ENCODE measurements at regions not wholly inside any gene's neighbourhood (a gene's known extent, or its start where the extent isn't known, plus 50 kb on each side); places are given as distances from the start of the nearest gene placed in this dataset.
"Not testable (repeated sequence)": the region's sequence is repeated elsewhere in the genome, so short reads cannot be mapped to it uniquely, and the experiment has no call there.

DNA sequence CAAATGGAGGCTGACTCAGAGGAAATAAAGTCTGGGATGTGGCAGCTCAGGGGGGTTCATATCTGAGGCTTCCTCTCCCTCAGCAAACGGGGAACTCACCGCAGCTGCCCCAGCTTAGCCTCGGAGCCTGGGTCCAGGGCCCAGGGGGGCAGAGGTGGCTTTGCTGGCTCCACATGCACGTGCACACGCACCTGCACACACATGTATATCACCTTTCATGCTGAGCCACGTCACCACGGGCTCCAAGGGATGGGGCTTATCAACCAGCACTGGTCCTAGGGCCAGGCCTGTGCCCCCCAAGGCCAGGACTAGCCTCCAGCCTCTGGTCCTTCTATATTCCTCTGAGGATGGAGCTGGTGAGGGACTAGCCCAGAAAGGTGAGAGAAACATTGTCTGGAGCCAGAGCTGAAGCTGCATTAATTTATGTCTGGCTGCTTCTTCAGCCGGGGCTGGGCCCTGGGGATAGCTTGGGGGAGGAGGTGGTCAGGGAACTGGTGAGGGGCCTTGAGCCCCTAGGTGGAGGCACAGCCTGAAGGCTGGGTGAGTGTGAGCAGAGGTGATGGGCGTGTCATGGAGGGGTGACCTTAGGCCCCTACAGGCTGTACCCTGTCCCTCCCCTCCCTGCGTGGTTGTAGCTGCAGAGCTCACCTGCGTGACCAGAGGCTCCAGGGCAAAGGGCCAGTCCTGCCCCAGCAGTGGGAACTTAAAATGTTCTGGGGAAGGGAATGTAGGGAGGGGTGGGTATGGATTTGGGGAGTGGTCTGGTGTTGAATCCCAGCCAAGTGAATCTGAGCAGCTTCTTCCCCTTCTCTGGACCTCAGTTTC is 520.8 kb downstream of the PTPRU start:
- TF ChIP-seq, protein P1, sequence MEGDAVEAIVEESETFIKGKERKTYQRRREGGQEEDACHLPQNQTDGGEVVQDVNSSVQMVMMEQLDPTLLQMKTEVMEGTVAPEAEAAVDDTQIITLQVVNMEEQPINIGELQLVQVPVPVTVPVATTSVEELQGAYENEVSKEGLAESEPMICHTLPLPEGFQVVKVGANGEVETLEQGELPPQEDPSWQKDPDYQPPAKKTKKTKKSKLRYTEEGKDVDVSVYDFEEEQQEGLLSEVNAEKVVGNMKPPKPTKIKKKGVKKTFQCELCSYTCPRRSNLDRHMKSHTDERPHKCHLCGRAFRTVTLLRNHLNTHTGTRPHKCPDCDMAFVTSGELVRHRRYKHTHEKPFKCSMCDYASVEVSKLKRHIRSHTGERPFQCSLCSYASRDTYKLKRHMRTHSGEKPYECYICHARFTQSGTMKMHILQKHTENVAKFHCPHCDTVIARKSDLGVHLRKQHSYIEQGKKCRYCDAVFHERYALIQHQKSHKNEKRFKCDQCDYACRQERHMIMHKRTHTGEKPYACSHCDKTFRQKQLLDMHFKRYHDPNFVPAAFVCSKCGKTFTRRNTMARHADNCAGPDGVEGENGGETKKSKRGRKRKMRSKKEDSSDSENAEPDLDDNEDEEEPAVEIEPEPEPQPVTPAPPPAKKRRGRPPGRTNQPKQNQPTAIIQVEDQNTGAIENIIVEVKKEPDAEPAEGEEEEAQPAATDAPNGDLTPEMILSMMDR (conservative IDR thresholded peaks at IDR 0.05; ENCODE audit: low read depth, low read length), result no peak
- no peak for DNase-seq (ENCODE audit: low read depth)

DNA sequence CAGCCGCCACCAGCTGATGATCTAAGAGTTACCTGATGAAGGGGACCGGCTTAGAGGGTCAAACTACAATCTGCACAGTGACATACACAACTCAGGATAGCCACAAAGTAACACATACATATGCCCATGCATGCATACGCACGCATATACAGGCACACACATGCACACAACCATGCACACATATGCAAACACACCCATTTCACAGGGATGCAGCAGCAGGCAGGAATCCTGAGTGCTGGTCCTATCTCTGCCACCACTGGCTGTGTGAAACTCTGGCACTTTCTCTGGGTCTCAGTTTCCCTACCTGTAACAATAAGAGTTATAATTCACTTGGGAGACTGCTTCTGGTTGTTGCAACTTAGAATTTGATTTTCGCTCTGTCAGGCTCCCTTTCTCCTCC is 520.2 kb downstream of the PTPRU start:
- TF ChIP-seq, protein P1 (conservative IDR thresholded peaks at IDR 0.05; ENCODE audit: low read depth, low read length), result no peak
- no peak for DNase-seq (ENCODE audit: low read depth)
- no peak overlapping the region for H3K4me3 ChIP-seq (ENCODE audit: low read depth, low read length)

More for the DNA sequence above, 520.8 kb downstream of the PTPRU start:
- H3K4me3 ChIP-seq (ENCODE audit: low read depth, low read length), result no peak overlapping the region

DNA sequence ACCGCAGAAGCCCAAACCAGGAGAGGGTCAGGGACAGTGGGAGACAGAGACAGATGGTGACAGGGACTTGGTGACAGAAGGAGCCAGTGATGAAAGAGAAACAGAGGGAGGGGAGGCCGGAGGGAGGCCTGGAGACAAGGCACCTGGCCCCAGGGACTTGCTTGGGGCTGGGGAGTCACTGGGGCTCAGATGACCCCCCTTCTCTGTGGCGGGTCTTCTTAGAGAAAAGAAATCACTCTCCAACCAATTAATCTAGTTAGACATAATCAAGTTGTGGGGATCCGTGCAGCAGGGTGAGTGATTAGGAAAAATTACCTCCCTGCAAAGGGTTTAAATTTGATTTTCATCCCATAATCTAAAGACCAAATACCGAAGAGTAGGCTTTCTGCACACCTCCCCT is 519.8 kb downstream of the PTPRU start:
- DNase-seq (ENCODE audit: low read depth), result no peak
- no peak overlapping the region for H3K4me3 ChIP-seq (ENCODE audit: low read depth, low read length)
- TF ChIP-seq, protein P1 (conservative IDR thresholded peaks at IDR 0.05; ENCODE audit: low read depth, low read length), result no peak

DNA sequence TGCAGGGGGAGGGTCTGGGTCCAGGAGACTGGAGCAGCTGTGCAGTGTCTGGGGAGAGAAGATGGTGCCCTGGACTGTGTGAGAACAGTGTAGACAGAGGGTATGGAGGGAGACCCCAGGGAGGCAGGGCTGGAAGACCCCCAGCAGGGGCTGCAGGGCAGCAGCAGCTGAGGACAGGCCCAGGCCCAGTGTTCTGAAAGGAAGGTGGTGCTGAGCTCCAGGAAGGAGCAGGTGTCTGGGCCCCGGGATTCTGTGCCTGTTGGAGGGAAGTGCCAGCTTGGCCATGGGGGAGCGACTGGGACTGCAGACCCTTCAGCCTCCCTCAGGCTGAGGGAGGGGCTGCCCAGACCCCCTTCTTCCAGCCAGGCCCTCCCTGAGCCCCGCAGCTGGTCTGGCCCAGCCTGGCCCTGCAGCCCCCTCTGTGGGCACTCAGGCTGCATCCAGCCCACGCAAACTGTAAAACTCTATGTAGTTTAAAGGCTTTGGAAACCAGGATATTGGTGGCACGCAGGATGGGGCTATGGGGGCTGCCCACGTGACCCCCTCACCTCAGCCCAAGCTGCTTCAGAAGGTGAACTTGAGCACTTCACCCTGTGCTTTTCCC is 519.2 kb downstream of the PTPRU start:
- DNase-seq (ENCODE audit: low read depth); H3K4me3 ChIP-seq (ENCODE audit: low read depth, low read length): not testable (repeated sequence)

DNA sequence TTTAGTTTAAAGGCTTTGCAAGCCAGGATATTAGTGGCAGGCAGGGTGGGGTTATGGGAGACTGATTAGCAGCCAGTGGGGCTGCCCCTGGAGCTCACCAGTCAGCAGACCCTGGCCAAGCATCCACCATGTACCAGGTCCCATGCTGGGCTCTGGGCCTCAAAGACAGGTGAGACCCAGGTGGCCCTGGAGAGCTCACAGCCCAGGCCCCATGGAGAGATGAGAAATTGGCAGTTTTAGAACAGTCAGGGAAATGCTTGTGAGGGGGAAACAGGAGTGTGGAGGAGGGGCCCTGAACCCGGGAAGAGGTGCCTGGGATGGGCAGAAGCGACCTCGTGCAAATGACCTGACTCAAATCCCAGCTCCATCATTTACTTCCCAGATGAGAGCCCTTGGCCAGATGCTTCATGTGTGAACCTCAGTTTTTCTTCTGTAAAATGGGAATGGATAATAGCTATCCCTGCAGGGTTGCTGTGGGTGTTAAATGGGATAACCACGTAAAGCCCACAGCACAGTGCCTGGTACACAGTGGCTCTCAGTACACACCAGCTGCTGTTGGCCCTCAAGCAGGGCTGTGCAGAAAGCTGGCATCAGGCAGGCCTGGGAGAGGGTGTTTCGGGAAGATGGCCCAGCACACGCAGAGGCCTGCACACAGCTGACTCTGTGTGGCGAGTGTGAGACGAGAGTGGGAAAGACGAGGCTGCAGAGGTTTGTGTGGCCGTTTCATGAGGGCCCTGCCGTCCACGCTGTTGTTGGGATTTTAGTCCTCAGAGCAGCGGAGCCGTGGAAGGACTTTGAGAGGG is 518.5 kb downstream of the PTPRU start:
- DNase-seq (ENCODE audit: low read depth), result no peak
- H3K4me3 ChIP-seq (ENCODE audit: low read depth, low read length), result no peak overlapping the region
- TF ChIP-seq, protein P1 (conservative IDR thresholded peaks at IDR 0.05; ENCODE audit: low read depth, low read length), result no peak

DNA sequence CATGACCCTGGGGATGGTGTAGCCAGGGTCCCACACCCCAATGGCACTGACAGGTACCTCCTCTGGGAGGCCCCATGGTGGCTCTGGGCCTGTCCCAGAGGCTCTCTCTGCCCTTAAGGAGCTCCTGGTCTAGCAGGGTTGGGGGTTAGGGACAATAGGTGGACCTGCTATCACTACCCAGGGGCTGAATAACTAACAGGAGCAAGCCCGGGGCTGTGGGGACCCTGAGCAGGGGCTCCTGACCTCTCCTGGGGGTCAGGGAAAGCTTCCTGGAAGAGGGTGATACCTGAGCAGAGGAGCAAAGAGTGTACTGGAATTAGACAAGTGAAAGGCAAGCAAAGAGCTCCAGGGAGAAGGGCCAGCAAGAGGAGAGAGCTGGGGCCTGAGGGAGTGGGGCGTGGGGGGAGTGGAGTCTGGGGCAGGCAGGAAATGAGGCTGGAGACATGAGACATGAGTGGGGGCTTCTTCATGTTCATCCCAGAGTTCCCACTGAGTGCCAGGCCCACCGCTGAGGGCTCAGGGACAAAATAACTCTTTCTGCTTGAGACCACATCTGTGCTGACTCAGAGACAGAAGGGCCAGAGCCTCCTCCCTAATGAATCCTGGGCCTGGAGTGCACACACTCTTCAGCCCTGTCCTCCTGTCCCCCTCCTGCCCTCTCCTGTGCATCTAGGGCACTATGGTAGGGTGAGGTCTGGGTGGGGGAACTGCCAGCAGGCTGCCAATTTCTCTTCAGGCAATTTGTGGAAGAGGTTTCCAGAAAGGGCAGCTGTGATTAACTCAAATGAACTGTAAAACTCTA is 517.6 kb downstream of the PTPRU start:
- TF ChIP-seq, protein P1 (conservative IDR thresholded peaks at IDR 0.05; ENCODE audit: low read depth, low read length), result no peak

More for the DNA sequence above, 517.6 kb downstream of the PTPRU start:
- no peak for DNase-seq (ENCODE audit: low read depth)
- no peak overlapping the region for H3K4me3 ChIP-seq (ENCODE audit: low read depth, low read length)

All from choroid plexus epithelial cell (primary cell).